H1 (cell line): ENCODE measurements at regions not wholly inside any gene's neighbourhood (a gene's known extent, or its start where the extent isn't known, plus 50 kb on each side); places are given as distances from the start of the nearest gene placed in this dataset.

Experiments
- CTCF ChIA-PET: fragments of 300-600 bp; sonication (Branson Sonifier 250); formaldehyde crosslinking; loops from one replicate; lab custom pipeline; 2021; ENCODE audit not compliant: partially characterized antibody; lab: Charles Lee
- POLR2A ChIA-PET: fragments of 300-600 bp; sonication (Branson Sonifier 250); formaldehyde crosslinking; loops from one replicate; lab custom pipeline; 2021; ENCODE audit warnings: inconsistent platforms; ENCODE audit not compliant: partially characterized antibody; lab: Charles Lee
- DNase-seq, 2 experiments: peaks; one replicate each; pipeline versions ENCODE4 v3.0.0 to v3.0.0-alpha.2; 2010 to 2022; ENCODE audit warnings: low spot score in 2 of 2, low read depth in 1 of 2, mixed read lengths in 1 of 2
- FAIRE-seq: peaks from 2 replicates; lab custom pipeline; 2011; peaks lifted over from hg19 to GRCh38; lab: Jason Lieb, UNC
- H2AFZ ChIP-seq: 2 replicates; pipeline ENCODE4 v1.8.1; 2012; ENCODE audit warnings: low read length, inconsistent platforms
- H2AK5ac ChIP-seq: 2 replicates; pipeline ENCODE4 v1.6.1; 2013; ENCODE audit warnings: low read depth, low read length
- H2BK120ac ChIP-seq: replicated peaks from 2 replicates; pipeline ENCODE3; 2013; ENCODE audit warnings: low read depth, low read length, inconsistent platforms
- H2BK12ac ChIP-seq: 2 replicates; pipeline ENCODE4 v1.6.1; 2013; ENCODE audit warnings: low read depth, low read length
- H2BK15ac ChIP-seq: 2 replicates; pipeline ENCODE4 v1.6.1; 2013; ENCODE audit warnings: low read length
- H2BK20ac ChIP-seq: 2 replicates; pipeline ENCODE4 v1.6.1; 2013; ENCODE audit warnings: low read length
- H2BK5ac ChIP-seq: 2 replicates; pipeline ENCODE4 v1.6.1; 2013; ENCODE audit warnings: low read depth, low read length
- H3K14ac ChIP-seq: 2 replicates; pipeline ENCODE4 v1.6.1; 2013; ENCODE audit warnings: inconsistent platforms; ENCODE audit not compliant: insufficient read length
- H3K18ac ChIP-seq: 2 replicates; pipeline ENCODE4 v1.6.1; 2013; ENCODE audit warnings: low read length; ENCODE audit errors: extremely low read depth
- H3K23ac ChIP-seq: 2 replicates; pipeline ENCODE4 v1.6.1; 2013; ENCODE audit warnings: inconsistent platforms; ENCODE audit not compliant: insufficient read length
- H3K23me2 ChIP-seq: 2 replicates; pipeline ENCODE4 v1.6.1; 2013; ENCODE audit warnings: low read depth, low read length
- H3K27ac ChIP-seq: 2 replicates; pipeline ENCODE4 v1.6.1; 2011; ENCODE audit warnings: low read depth, low read length, inconsistent platforms
- H3K27me3 ChIP-seq, 4 experiments: replicated peaks in 1 of 4; 1 replicate in 1 of 4; 2 replicates in 3 of 4; pipeline versions ENCODE4 v1.6.1 to v1.8.1; 2011 to 2013; ENCODE audit warnings: low read length in 3 of 4, mild to moderate bottlenecking in 3 of 4, inconsistent platforms in 2 of 4, mixed read lengths in 2 of 4, moderate library complexity in 1 of 4; ENCODE audit not compliant: control insufficient read depth in 3 of 4, insufficient read depth in 3 of 4; ENCODE audit errors: extremely low read depth in 1 of 4
- H3K36me3 ChIP-seq, 4 experiments: 2 replicates each; pipeline versions ENCODE4 v1.6.1 to v1.8.1; 2011 to 2013; ENCODE audit warnings: mild to moderate bottlenecking in 4 of 4, low read length in 3 of 4, moderate library complexity in 2 of 4, control low read depth in 1 of 4, inconsistent platforms in 1 of 4; ENCODE audit not compliant: insufficient read depth in 4 of 4, control insufficient read depth in 2 of 4
- H3K4ac ChIP-seq: replicated peaks from 2 replicates; pipeline ENCODE3; 2013; ENCODE audit warnings: low read length, low read depth, mixed read lengths, inconsistent platforms; ENCODE audit not compliant: insufficient read length
- H3K4me1 ChIP-seq, 4 experiments: replicated peaks in 1 of 4; 1 replicate in 1 of 4; 2 replicates in 3 of 4; pipeline versions ENCODE4 v1.6.1 to v1.8.1; 2011 to 2013; ENCODE audit warnings: low read length in 3 of 4, inconsistent platforms in 2 of 4, mixed read lengths in 1 of 4; ENCODE audit not compliant: insufficient read depth in 4 of 4, control insufficient read depth in 3 of 4
- H3K4me2 ChIP-seq, 2 experiments: 2 replicates each; pipeline versions ENCODE4 v1.6.1 to v1.8.1; 2011 to 2013; ENCODE audit warnings: low read depth in 2 of 2, low read length in 2 of 2, control low read depth in 1 of 2, inconsistent platforms in 1 of 2, mild to moderate bottlenecking in 1 of 2; ENCODE audit not compliant: insufficient read depth in 1 of 2
- H3K4me3 ChIP-seq, 4 experiments: fragments of 200-600, 300-600 bp in 1 of 4; sonication (generic), shearing (Covaris generic), sonication (Bioruptor Twin) in 1 of 4; 2 replicates each; pipeline versions ENCODE4 v1.5.1 to v1.8.1; 2011 to 2016; ENCODE audit warnings: low read length in 4 of 4, low read depth in 3 of 4, control low read depth in 2 of 4, inconsistent platforms in 2 of 4, mild to moderate bottlenecking in 2 of 4, mixed read lengths in 1 of 4, moderate library complexity in 1 of 4; ENCODE audit not compliant: insufficient read depth in 2 of 4; ENCODE audit errors: extremely low read depth in 1 of 4
- H3K56ac ChIP-seq: replicated peaks from 2 replicates; pipeline ENCODE3; 2013; ENCODE audit warnings: low read depth, mild to moderate bottlenecking, mixed read lengths, low read length, inconsistent platforms; ENCODE audit not compliant: insufficient read length
- H3K79me1 ChIP-seq: 2 replicates; pipeline ENCODE4 v1.6.1; 2013; ENCODE audit warnings: low read depth, low read length, control low read depth
- H3K79me2 ChIP-seq, 2 experiments: 2 replicates each; pipeline versions ENCODE4 v1.6.1 to v1.8.1; 2012 to 2013; ENCODE audit warnings: low read length in 2 of 2, mild to moderate bottlenecking in 2 of 2, inconsistent platforms in 1 of 2; ENCODE audit not compliant: insufficient read depth in 2 of 2, control insufficient read depth in 1 of 2
- H3K9ac ChIP-seq, 4 experiments: replicated peaks in 1 of 4; 1 replicate in 1 of 4; 2 replicates in 3 of 4; pipeline versions ENCODE4 v1.6.1 to v1.8.1; 2011 to 2013; ENCODE audit warnings: low read depth in 3 of 4, low read length in 3 of 4, control low read depth in 2 of 4, mild to moderate bottlenecking in 2 of 4, moderate library complexity in 2 of 4, inconsistent platforms in 1 of 4; ENCODE audit errors: extremely low read depth in 1 of 4
- H3K9me3 ChIP-seq, 2 experiments: 2 replicates each; pipeline versions ENCODE4 v1.6.1 to v1.8.1; 2012 to 2013; ENCODE audit warnings: mild to moderate bottlenecking in 2 of 2, moderate library complexity in 2 of 2, control low read depth in 1 of 2, inconsistent platforms in 1 of 2, low read depth in 1 of 2, low read length in 1 of 2, mixed read lengths in 1 of 2; ENCODE audit not compliant: insufficient read depth in 2 of 2
- H4K20me1 ChIP-seq, 2 experiments: replicated peaks in 1 of 2; 2 replicates each; pipeline versions ENCODE3 to v1.8.1; 2011 to 2013; ENCODE audit warnings: inconsistent platforms in 2 of 2, low read length in 2 of 2, mild to moderate bottlenecking in 1 of 2; ENCODE audit not compliant: insufficient read depth in 2 of 2, control insufficient read depth in 1 of 2
- H4K5ac ChIP-seq: 2 replicates; pipeline ENCODE4 v1.6.1; 2013; ENCODE audit warnings: low read length, low read depth, mixed read lengths, inconsistent platforms; ENCODE audit not compliant: insufficient read length
- H4K8ac ChIP-seq: 2 replicates; pipeline ENCODE4 v1.8.0; 2013; ENCODE audit warnings: mild to moderate bottlenecking, moderate library complexity, low read length, inconsistent platforms; ENCODE audit not compliant: insufficient read depth; ENCODE audit errors: extremely low read depth
- H4K91ac ChIP-seq: replicated peaks from 2 replicates; pipeline ENCODE3; 2013; ENCODE audit warnings: low read length, mixed read lengths, inconsistent platforms; ENCODE audit not compliant: insufficient read length
- CTCF ChIP-seq, 3 experiments: IDR thresholded peaks; 1 replicate in 2 of 3; 2 replicates in 1 of 3; pipeline versions ENCODE4 v1.5.1 to v1.6.1; 2011; ENCODE audit warnings: low read length in 3 of 3, mild to moderate bottlenecking in 3 of 3, inconsistent platforms in 2 of 3, low read depth in 1 of 3, moderate library complexity in 1 of 3; ENCODE audit not compliant: insufficient read depth in 1 of 3; ENCODE audit errors: control extremely low read depth in 1 of 3
- POLR2AphosphoS5 ChIP-seq: IDR thresholded peaks from 2 replicates; pipeline ENCODE4 v1.6.1; 2011; ENCODE audit warnings: low read depth, low read length
- WGBS, 2 experiments: shearing (Covaris generic) in 1 of 2; methylation state at CpG; one replicate each; pipeline versions ENCODE4 v1.1.6 to v1.1.7; 2013 to 2015; ENCODE audit warnings: low lambda C conversion rate in 2 of 2, mixed read lengths in 2 of 2, inconsistent platforms in 1 of 2, low coverage in 1 of 2, missing lambda C conversion rate in 1 of 2; ENCODE audit not compliant: insufficient replicate concordance in 2 of 2, insufficient coverage in 1 of 2, insufficient read length in 1 of 2; ENCODE audit errors: extremely low coverage in 1 of 2, missing lambda C conversion rate in 1 of 2; 5-methylcytosine and 5-hydroxymethylcytosine counted together

DNA sequence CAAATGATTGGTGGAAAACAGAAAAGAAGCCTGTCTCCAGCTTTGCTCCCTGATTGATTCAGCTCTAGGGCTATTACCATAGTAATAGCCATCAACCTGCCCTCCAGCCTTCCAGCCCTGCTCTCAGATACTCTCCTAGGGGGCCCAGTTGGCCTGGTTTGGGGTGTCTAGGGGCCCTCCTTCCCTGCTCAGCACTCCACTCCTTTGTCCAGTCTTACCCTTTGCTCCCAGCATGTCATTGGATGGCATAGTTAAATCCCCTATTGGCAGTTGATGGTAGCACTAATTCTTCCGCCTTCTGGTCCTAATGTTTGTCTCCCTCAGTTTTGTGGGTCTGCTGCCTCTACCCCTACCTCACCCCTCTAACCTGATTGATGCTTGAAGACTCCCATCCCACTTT, 175.4 kb upstream of the PELI2 start:
- Histone ChIP-seq H4K8ac (no peak overlapping the region), H3K79me1 (no peaks in the 10 kb centered on the region), H3K9ac (no peak overlapping the region), H3K27ac (no peak overlapping the region), H2BK20ac (no peak overlapping the region), H2BK15ac (no peak overlapping the region), H2AK5ac (no peak overlapping the region), H2AFZ (no peak overlapping the region), H3K4me1 (peaks cover 0 to 2% (median 0%) of the 10 kb centered on the region in 4 experiments; a peak in 3 of 7 replicates), H3K27me3 (no peaks in the 10 kb centered on the region), H3K56ac (no peak overlapping the region), H3K23ac (no peak overlapping the region), H3K9me3 (no peaks in the 10 kb centered on the region), H3K18ac (no peak overlapping the region), H2BK120ac (no peak overlapping the region), H2BK12ac (no peak overlapping the region), H3K23me2 (no peaks in the 10 kb centered on the region; the same call in 1 of the 2 replicates), H3K4me2 (no peak overlapping the region), H4K20me1 (no peaks in the 10 kb centered on the region), H2BK5ac (no peak overlapping the region), H4K91ac (no peak overlapping the region), H3K4me3 (no peak overlapping the region), H3K36me3 (no peaks in the 10 kb centered on the region), H3K79me2 (no peaks in the 10 kb centered on the region), H3K14ac (no peak overlapping the region), H4K5ac (no peak overlapping the region), H3K4ac (no peak overlapping the region)
- WGBS, 2 experiments = 83% methylated on average over 1 of the region's 1 CpG; no CpG with 5 or more reads in 1 of the 2 experiments
- DNase-seq = no peak
- TF ChIP-seq POLR2AphosphoS5 (no peak), CTCF (IDR thresholded peaks at IDR 0.05; ENCODE audit: control extremely low read depth in 1 of 3, insufficient read depth in 1 of 3, low read depth in 1 of 3, low read length in 3 of 3) (peak in 2 of 3 experiments; percentile 9 to 33; a peak in 1 of 4 replicates)
- ChIA-PET POLR2A (no interaction called here), CTCF (interaction anchor here (0.6 to 1.8 kb wide), 2 partner anchors 13 to 211 kb away, joined by 3 to 5 read pairs; no protein-coding TSS in a partner anchor)
- no peak for FAIRE-seq
